ENCODE measurements at regions not wholly inside any gene's neighbourhood (a gene's known extent, or its start where the extent isn't known, plus 50 kb on each side); places are given as distances from the start of the nearest gene placed in this dataset.

DNA sequence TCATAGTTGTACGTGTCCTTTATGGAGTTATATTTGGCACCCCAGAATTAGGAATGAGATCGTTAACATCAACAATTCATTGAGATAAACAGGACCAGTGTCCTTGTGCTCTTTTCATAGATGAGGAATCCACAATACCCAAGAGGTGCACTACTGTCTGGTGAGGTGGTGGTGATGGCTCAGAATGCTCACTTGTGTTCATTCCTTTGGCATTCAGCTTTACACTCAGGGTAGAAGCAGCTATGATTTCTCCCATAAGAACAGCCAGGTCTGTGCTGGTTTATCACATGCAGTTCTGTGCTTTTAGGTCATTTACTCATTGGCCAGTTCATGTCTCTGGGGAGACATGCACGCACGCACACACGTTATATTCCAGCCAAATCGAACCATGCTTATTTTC is 167.2 kb downstream of the FAT3 start:
- Histone ChIP-seq H3K36me3 (replicated peaks) (no peaks in the 10 kb centered on the region), H3K27me3 (replicated peaks) (no peaks in the 10 kb centered on the region), H3K4me3 (ENCODE audit: low read depth, low read length) (no peak overlapping the region), H3K27ac (no peak overlapping the region)
- TF ChIP-seq, protein P1, sequence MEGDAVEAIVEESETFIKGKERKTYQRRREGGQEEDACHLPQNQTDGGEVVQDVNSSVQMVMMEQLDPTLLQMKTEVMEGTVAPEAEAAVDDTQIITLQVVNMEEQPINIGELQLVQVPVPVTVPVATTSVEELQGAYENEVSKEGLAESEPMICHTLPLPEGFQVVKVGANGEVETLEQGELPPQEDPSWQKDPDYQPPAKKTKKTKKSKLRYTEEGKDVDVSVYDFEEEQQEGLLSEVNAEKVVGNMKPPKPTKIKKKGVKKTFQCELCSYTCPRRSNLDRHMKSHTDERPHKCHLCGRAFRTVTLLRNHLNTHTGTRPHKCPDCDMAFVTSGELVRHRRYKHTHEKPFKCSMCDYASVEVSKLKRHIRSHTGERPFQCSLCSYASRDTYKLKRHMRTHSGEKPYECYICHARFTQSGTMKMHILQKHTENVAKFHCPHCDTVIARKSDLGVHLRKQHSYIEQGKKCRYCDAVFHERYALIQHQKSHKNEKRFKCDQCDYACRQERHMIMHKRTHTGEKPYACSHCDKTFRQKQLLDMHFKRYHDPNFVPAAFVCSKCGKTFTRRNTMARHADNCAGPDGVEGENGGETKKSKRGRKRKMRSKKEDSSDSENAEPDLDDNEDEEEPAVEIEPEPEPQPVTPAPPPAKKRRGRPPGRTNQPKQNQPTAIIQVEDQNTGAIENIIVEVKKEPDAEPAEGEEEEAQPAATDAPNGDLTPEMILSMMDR (IDR thresholded peaks at IDR 0.05; ENCODE audit: low read depth, low read length, missing control alignments), result no peak
- in situ Hi-C loops (cut with HindIII; ENCODE audit: low pct_ligation_motif_present, low sequenced_read_pairs), result no loop called here
- no peak for DNase-seq

DNA sequence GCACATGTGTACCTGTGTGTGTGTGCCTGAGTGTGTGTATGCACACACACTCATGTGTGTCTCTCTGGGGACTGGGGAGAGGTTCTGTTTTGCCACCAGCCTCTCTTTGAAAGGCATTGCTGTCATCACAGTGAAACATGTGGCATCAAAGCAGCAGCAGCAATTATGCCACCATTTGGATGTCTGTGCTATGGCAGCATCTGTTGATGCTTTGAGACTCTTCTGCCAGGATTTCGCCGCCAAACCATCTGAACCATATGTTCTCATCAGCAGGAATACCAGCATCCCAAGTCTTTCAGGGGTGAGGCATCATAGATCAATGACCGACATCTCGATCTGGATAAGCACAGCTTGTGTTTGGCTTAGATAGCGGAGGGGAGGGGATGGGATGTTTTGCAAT is 168.6 kb downstream of the FAT3 start:
- Histone ChIP-seq H3K27ac (no peak overlapping the region), H3K27me3 (replicated peaks) (no peaks in the 10 kb centered on the region), H3K36me3 (replicated peaks) (no peaks in the 10 kb centered on the region), H3K4me3 (ENCODE audit: low read depth, low read length) (no peak overlapping the region)
- in situ Hi-C loops (cut with HindIII; ENCODE audit: low pct_ligation_motif_present, low sequenced_read_pairs), result no loop called here
- DNase-seq, result no peak
- TF ChIP-seq, protein P1 (IDR thresholded peaks at IDR 0.05; ENCODE audit: low read depth, low read length, missing control alignments), result no peak

DNA sequence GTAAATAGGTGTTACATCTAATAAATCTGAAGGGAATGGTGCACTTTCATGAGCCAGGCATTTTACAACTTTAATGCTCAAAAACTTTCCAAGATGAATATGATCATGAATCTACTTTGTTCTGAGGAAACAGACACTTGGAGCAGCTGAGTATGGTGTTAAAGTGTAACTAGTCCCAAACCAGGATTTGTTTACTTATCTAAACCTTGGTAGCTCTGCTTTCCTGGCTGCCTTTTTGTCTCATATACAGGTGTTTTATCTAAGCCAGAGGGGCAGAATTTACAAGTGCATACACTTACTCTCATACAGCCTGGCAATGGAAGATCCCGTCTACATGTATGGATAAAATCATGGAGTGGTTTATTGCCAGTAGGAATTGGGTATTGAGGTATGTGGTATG is 171.5 kb downstream of the FAT3 start:
- TF ChIP-seq, protein P1 (IDR thresholded peaks at IDR 0.05; ENCODE audit: low read depth, low read length, missing control alignments), result no peak
- no peak for DNase-seq
- Histone ChIP-seq H3K27me3 (replicated peaks) (no peaks in the 10 kb centered on the region), H3K36me3 (replicated peaks) (no peaks in the 10 kb centered on the region), H3K27ac (no peak overlapping the region), H3K4me3 (ENCODE audit: low read depth, low read length) (no peak overlapping the region)
- in situ Hi-C loops (cut with HindIII; ENCODE audit: low pct_ligation_motif_present, low sequenced_read_pairs), result no loop called here

DNA sequence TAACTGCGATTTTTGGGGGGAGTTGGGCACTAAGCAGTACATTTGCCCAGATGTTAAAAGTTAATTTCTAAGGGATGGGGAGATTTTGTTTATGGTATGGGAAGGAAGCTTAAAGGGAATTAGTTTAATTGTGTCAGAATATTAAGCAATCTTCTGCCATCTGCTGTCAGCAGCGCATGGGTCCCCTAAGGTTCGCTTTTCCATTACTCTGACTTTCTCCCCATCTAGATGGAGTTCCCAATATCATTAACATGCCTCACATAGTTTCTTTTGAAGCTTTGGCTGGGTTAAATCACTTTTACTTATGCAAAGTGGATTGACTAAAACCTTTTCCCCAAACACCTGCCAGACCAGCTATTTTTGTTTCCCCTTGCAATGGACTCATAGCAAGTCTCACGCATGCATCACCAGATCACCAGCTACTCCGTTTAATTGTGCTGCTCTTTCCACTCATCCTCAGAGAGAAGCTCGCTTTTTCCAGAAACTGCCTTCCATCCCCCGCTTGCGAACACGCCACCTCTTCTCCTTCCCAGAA is 172.7 kb downstream of the FAT3 start:
- in situ Hi-C loops (cut with HindIII; ENCODE audit: low pct_ligation_motif_present, low sequenced_read_pairs), result no loop called here
- Histone ChIP-seq H3K27ac (no peak overlapping the region), H3K36me3 (replicated peaks) (no peaks in the 10 kb centered on the region), H3K4me3 (ENCODE audit: low read depth, low read length) (no peak overlapping the region), H3K27me3 (replicated peaks) (no peaks in the 10 kb centered on the region)
- no peak for DNase-seq
- TF ChIP-seq, protein P1 (IDR thresholded peaks at IDR 0.05; ENCODE audit: low read depth, low read length, missing control alignments), result no peak

DNA sequence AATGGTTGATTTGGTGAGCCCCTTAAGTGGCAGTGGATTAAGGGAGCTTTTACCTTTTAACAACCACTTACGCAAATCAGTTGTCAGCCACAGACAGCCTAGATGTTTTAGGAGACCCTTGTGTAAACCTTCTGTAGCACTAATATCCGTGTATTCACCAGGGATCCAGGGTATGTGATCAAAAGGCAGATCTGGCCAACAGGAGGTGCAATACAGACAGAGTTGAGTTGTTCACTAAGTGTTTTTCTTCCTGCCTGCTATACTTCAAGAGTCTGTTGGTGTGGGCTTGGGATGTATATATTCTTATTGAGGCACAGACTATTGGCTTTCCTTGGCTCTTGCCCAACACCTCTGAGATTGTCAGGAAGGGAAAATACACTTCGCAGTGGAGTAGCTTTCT is 175.1 kb downstream of the FAT3 start:
- TF ChIP-seq, protein P1 (IDR thresholded peaks at IDR 0.05; ENCODE audit: low read depth, low read length, missing control alignments), result peak; percentile 19
- in situ Hi-C loops (cut with HindIII; ENCODE audit: low pct_ligation_motif_present, low sequenced_read_pairs), result no loop called here
- Histone ChIP-seq H3K36me3 (replicated peaks) (no peaks in the 10 kb centered on the region), H3K4me3 (ENCODE audit: low read depth, low read length) (no peak overlapping the region), H3K27me3 (replicated peaks) (no peaks in the 10 kb centered on the region), H3K27ac (no peak overlapping the region)
- DNase-seq, result no peak

DNA sequence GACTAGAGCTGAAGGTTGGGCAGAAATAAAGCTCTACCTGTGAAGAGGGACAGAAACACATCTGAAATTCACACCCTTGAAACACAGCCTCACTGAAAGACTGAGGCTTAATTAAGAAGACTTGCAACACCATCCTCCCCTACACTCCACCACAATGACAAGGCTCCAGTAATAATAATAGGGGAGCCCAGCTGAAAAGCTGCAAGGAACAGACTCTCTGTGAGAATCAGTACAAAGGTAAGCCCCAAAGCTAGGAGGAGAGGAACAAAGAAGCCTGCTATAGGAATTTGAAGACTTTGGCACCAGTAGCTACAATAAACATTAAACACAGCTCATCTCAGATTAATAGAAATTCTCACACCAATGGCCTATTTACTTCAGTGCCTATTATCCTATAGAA is 176.9 kb downstream of the FAT3 start:
- Histone ChIP-seq H3K27ac (no peak overlapping the region), H3K4me3 (ENCODE audit: low read depth, low read length) (no peak overlapping the region), H3K27me3 (replicated peaks) (no peaks in the 10 kb centered on the region), H3K36me3 (replicated peaks) (no peaks in the 10 kb centered on the region)
- TF ChIP-seq, protein P1 (IDR thresholded peaks at IDR 0.05; ENCODE audit: low read depth, low read length, missing control alignments), result no peak
- DNase-seq, result no peak
- in situ Hi-C loops (cut with HindIII; ENCODE audit: low pct_ligation_motif_present, low sequenced_read_pairs), result no loop called here

All from brain microvascular endothelial cell (primary cell).